Eye (tissue), 1 donor: ENCODE measurements at regions not wholly inside any gene's neighbourhood (a gene's known extent, or its start where the extent isn't known, plus 50 kb on each side); places are given as distances from the start of the nearest gene placed in this dataset.
"Not testable (repeated sequence)": the region's sequence is repeated elsewhere in the genome, so short reads cannot be mapped to it uniquely, and the experiment has no call there.

Experiments used
- DNase-seq: peaks from one replicate; pipeline ENCODE4 v3.0.0-alpha.2; 2015

- DNase-seq = no peak
Observed at GRCh38 chr1:230555814-230556213, 86.5 kb upstream of the COG2 start.

- no peak for DNase-seq
Observed at GRCh38 chr1:230552880-230553279, 89.4 kb upstream of the COG2 start.

- DNase-seq = not testable (repeated sequence)
Observed at GRCh38 chr1:230550945-230551344, 91.3 kb upstream of the COG2 start.

- DNase-seq = no peak
Observed at GRCh38 chr1:230550428-230550827, 91.9 kb upstream of the COG2 start.

GRCh38 chr1:230549625-230550024, 92.7 kb upstream of the COG2 start:
- no peak for DNase-seq

- no peak for DNase-seq
Observed at GRCh38 chr1:230548997-230549396, 93.3 kb upstream of the COG2 start.

- no peak for DNase-seq
Observed at GRCh38 chr1:230548357-230548756, 93.9 kb upstream of the COG2 start.

GRCh38 chr1:230545181-230545580, 97.1 kb upstream of the COG2 start:
- no peak for DNase-seq

GRCh38 chr1:230544758-230545157, 97.5 kb upstream of the COG2 start:
- DNase-seq = no peak

- DNase-seq = no peak
Observed at GRCh38 chr1:230543085-230543484, 99.2 kb upstream of the COG2 start.

GRCh38 chr1:230542681-230543080, 99.6 kb upstream of the COG2 start:
- no peak for DNase-seq

- no peak for DNase-seq
Observed at GRCh38 chr1:230542054-230542453, 100.2 kb upstream of the COG2 start.

GRCh38 chr1:230541306-230541705, 101.0 kb upstream of the COG2 start:
- no peak for DNase-seq

- DNase-seq = no peak
Observed at GRCh38 chr1:230540421-230541155, 101.7 kb upstream of the COG2 start.

- no peak for DNase-seq
Observed at GRCh38 chr1:230537456-230537855, 104.8 kb upstream of the COG2 start.

GRCh38 chr1:230536641-230537155, 105.6 kb upstream of the COG2 start:
- DNase-seq = no peak

- DNase-seq = no peak
Observed at GRCh38 chr1:230534224-230534623, 108.1 kb upstream of the COG2 start.

- DNase-seq = no peak
Observed at GRCh38 chr1:230531103-230531502, 105.0 kb upstream of the PGBD5 start.

GRCh38 chr1:230519246-230519645, 93.1 kb upstream of the PGBD5 start:
- DNase-seq = no peak

- DNase-seq = no peak
Observed at GRCh38 chr1:230518511-230518910, 92.4 kb upstream of the PGBD5 start.

GRCh38 chr1:230517786-230518185, 91.7 kb upstream of the PGBD5 start:
- DNase-seq = no peak

- DNase-seq = no peak
Observed at GRCh38 chr1:230517326-230517725, 91.2 kb upstream of the PGBD5 start.

- no peak for DNase-seq
Observed at GRCh38 chr1:230516889-230517288, 90.8 kb upstream of the PGBD5 start.

- DNase-seq = no peak
Observed at GRCh38 chr1:230515451-230516145, 89.5 kb upstream of the PGBD5 start.
